ENCODE measurements at regions not wholly inside any gene's neighbourhood (a gene's known extent, or its start where the extent isn't known, plus 50 kb on each side); places are given as distances from the start of the nearest gene placed in this dataset.

- TF ChIP-seq CTCF (IDR thresholded peaks at IDR 0.05; ENCODE audit: low read depth, low read length) (no peak), POLR2A (IDR thresholded peaks at IDR 0.05; ENCODE audit: extremely low read depth, insufficient read length) (no peak)
These were observed 98.9 kb downstream of the BTG1 start for GRCh38 chr12:92046557-92047392.
